HepG2 (cell line): ENCODE measurements at regions not wholly inside any gene's neighbourhood (a gene's known extent, or its start where the extent isn't known, plus 50 kb on each side); places are given as distances from the start of the nearest gene placed in this dataset.

Source experiments
- ATAC-seq: fragments of 200-7000 bp; cut with Tn5 transposase; 3 replicates; pipeline ENCODE4 v1.9.1; 2020; ENCODE audit warnings: mild to moderate bottlenecking, moderate library complexity
- BruUV-seq: library from RNA; stranded (reverse); fragments of 400-500 nt; replicated peaks from 2 replicates; lab custom pipeline; 2021; lab: Mats Ljungman, UMichigan
- CTCF ChIA-PET: fragments of 300-600 bp; formaldehyde crosslinking; extraction: SDS; loops from one replicate; lab custom pipeline; 2021; ENCODE audit warnings: low total read pairs, inconsistent platforms, low intra/inter-chr PET ratio; lab: Yijun Ruan, JAX
- POLR2A ChIA-PET: fragments of 350-600 bp; sonication (Branson Sonifier 250); formaldehyde crosslinking; loops from one replicate; lab custom pipeline; 2020; ENCODE audit warnings: antibody characterized with exemption, inconsistent platforms; lab: Yijun Ruan, JAX
- DNase-seq: peaks from one replicate; pipeline ENCODE4 v3.0.0-alpha.2; 2015; ENCODE audit warnings: low spot score
- FAIRE-seq: peaks from 3 replicates; lab custom pipeline; 2011; peaks lifted over from hg19 to GRCh38; lab: Jason Lieb, UNC
- H2AFZ ChIP-seq: one replicate; pipeline ENCODE4 v1.6.1; 2011; ENCODE audit warnings: low read length, inconsistent platforms
- H3K27ac ChIP-seq: fragments of 300-600 bp; 3 replicates; pipeline ENCODE4 v1.8.0; 2011; ENCODE audit warnings: mixed run types, mild to moderate bottlenecking, mixed read lengths, low read length, inconsistent platforms; ENCODE audit not compliant: insufficient read depth; ENCODE audit errors: extremely low read length
- H3K27me3 ChIP-seq, 2 experiments: fragments of 200-600 bp in 1 of 2; 2 replicates in 1 of 2; 3 replicates in 1 of 2; pipeline versions ENCODE4 v1.6.0 to v1.8.0; 2011; ENCODE audit warnings: low read length in 2 of 2, mild to moderate bottlenecking in 2 of 2, moderate library complexity in 2 of 2, inconsistent platforms in 1 of 2; ENCODE audit not compliant: insufficient read depth in 2 of 2, control insufficient read depth in 1 of 2
- H3K36me3 ChIP-seq, 2 experiments: fragments of 200-600 bp in 1 of 2; replicated peaks in 1 of 2; 2 replicates in 1 of 2; 3 replicates in 1 of 2; pipeline versions ENCODE4 v1.5.1 to v1.8.0; 2011; ENCODE audit warnings: low read length in 2 of 2, inconsistent platforms in 1 of 2; ENCODE audit not compliant: insufficient read depth in 2 of 2, control insufficient read depth in 1 of 2
- H3K4me1 ChIP-seq: 2 replicates; pipeline ENCODE4 v1.5.1; 2012; ENCODE audit warnings: low read length, inconsistent platforms; ENCODE audit not compliant: insufficient read depth
- H3K4me2 ChIP-seq: 2 replicates; pipeline ENCODE4 v1.6.0; 2011; ENCODE audit warnings: low read depth, low read length, inconsistent platforms
- H3K4me3 ChIP-seq, 3 experiments: fragments of 200-600 bp in 1 of 3; sonication (generic), shearing (Covaris generic) in 1 of 3; replicated peaks in 1 of 3; 2 replicates each; pipeline ENCODE4 v1.5.1; 2011 to 2016; ENCODE audit warnings: low read length in 3 of 3, inconsistent platforms in 2 of 3, low read depth in 2 of 3, mild to moderate bottlenecking in 2 of 3, control low read depth in 1 of 3, mixed read lengths in 1 of 3; ENCODE audit not compliant: insufficient read depth in 1 of 3
- H3K79me2 ChIP-seq: one replicate; pipeline ENCODE4 v1.6.1; 2011; ENCODE audit warnings: low read length, inconsistent platforms; ENCODE audit not compliant: insufficient read depth
- H3K9ac ChIP-seq: 2 replicates; pipeline ENCODE4 v1.6.0; 2011; ENCODE audit warnings: mild to moderate bottlenecking, low read depth, low read length, inconsistent platforms; ENCODE audit not compliant: insufficient read depth
- H3K9me3 ChIP-seq: 2 replicates; pipeline ENCODE4 v1.5.1; 2012; ENCODE audit warnings: mild to moderate bottlenecking, low read length
- H4K20me1 ChIP-seq: 2 replicates; pipeline ENCODE4 v1.6.0; 2011; ENCODE audit warnings: inconsistent platforms, mild to moderate bottlenecking, low read length, moderate library complexity; ENCODE audit not compliant: insufficient read depth
- CC2D1A ChIP-seq: sonication (generic); formaldehyde crosslinking; IDR thresholded peaks from 2 replicates; pipeline ENCODE4 v1.8.1; 2023; ENCODE audit warnings: mild to moderate bottlenecking, missing genetic modification reagents
- FOSL2 ChIP-seq: sonication (generic); formaldehyde crosslinking; IDR thresholded peaks from 2 replicates; pipeline ENCODE4 v1.4.0; 2020; ENCODE audit warnings: missing genetic modification reagents
- HNF4A ChIP-seq: sonication (generic); formaldehyde crosslinking; IDR thresholded peaks from 2 replicates; pipeline ENCODE4 v1.4.0; 2020; ENCODE audit warnings: missing genetic modification reagents
- MIXL1 ChIP-seq: IDR thresholded peaks from 2 replicates; pipeline ENCODE4 v1.6.1; 2016
- SCMH1 ChIP-seq: sonication (generic); formaldehyde crosslinking; IDR thresholded peaks from 2 replicates; pipeline ENCODE4 v1.9.0; 2021; ENCODE audit warnings: missing genetic modification reagents, mild to moderate bottlenecking, borderline replicate concordance
- STAG1 ChIP-seq: sonication (generic); formaldehyde crosslinking; IDR thresholded peaks from 2 replicates; pipeline ENCODE4 v1.4.0; 2020; ENCODE audit warnings: missing genetic modification reagents
- ZNF274 ChIP-seq: sonication (generic); formaldehyde crosslinking; IDR thresholded peaks from 2 replicates; pipeline ENCODE4 v1.5.1; 2020; ENCODE audit warnings: mild to moderate bottlenecking, missing genetic modification reagents
- ZSCAN25 ChIP-seq: sonication (generic); formaldehyde crosslinking; IDR thresholded peaks from 2 replicates; pipeline ENCODE4 v1.8.0; 2022; ENCODE audit warnings: mild to moderate bottlenecking, missing genetic modification reagents
- WGBS: methylation state at CpG from one replicate; pipeline ENCODE4 v1.1.6; 2017; ENCODE audit warnings: low lambda C conversion rate; 5-methylcytosine and 5-hydroxymethylcytosine counted together
- in situ Hi-C: cut with HindIII; loops from 2 replicates; pipeline ENCODE4 v1.10.0; 2017; ENCODE audit warnings: low pct_unique_long_range_greater_than_20kb; ENCODE audit not compliant: extremely low pct_ligation_motif_present
- intact Hi-C: fragments of 100-400 bp; cut with micrococcal nuclease; formaldehyde crosslinking; loops from one replicate; pipeline ENCODE4 v1.10.0; 2022; ENCODE audit not compliant: unreplicated experiment
- TF ChIP-seq, protein P1 (sequence below): sonication (generic); formaldehyde crosslinking; IDR thresholded peaks from 2 replicates; pipeline ENCODE4 v1.5.0; 2020; ENCODE audit warnings: mild to moderate bottlenecking, missing genetic modification reagents
- TF ChIP-seq, protein P2 (sequence below): sonication (generic); formaldehyde crosslinking; IDR thresholded peaks from 2 replicates; pipeline ENCODE4 v1.8.1; 2023; ENCODE audit warnings: mild to moderate bottlenecking, missing genetic modification reagents

DNA sequence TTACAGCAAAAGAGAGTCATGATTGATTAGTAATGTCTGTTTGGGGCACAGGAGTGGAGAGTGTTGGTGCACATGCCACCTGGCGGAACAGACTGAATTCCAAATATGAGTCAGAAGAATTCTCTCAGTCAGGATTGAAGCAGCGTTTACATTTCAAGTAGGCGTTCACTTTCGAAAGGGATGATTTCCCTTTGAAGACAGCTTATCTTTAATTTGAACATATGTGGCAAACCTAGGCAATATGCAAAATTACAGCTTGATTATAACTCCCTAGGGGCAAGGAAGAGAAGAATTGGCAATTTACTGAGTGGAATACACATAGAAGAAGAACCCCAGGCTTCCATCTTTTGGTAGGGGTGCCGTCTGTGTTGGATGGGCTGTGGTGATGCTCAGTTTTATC lies 235.8 kb downstream of the HAPSTR1 start:
- H3K4me1 ChIP-seq: no peaks in the 10 kb centered on the region
- H3K9ac ChIP-seq: no peak overlapping the region
- H3K27me3 ChIP-seq: peaks cover 1 to 34% of the 10 kb centered on the region in 2 experiments; a peak in 4 of 5 replicates
- H4K20me1 ChIP-seq: no peaks in the 10 kb centered on the region
- POLR2A ChIA-PET: no interaction called here
- H3K9me3 ChIP-seq: no peaks in the 10 kb centered on the region
- FAIRE-seq (no peak), DNase-seq (peak; percentile 38), ATAC-seq (no peak)
- H3K27ac ChIP-seq: no peak overlapping the region
- in situ Hi-C loops: no loop called here
- CTCF ChIA-PET: no interaction called here
- no peak overlapping the region for H3K4me3 ChIP-seq
- no peak overlapping the region for H3K4me2 ChIP-seq
- H2AFZ ChIP-seq: no peak overlapping the region
- TF ChIP-seq STAG1 (CRISPR knock-in tag): peak; percentile 23; the same call in 1 of the 2 replicates
- TF ChIP-seq FOSL2 (CRISPR knock-in tag): peak; percentile 28; the same call in 1 of the 2 replicates
- TF ChIP-seq CC2D1A (CRISPR knock-in tag): no peak
- intact Hi-C loops: no loop called here
- H3K79me2 ChIP-seq: no peaks in the 10 kb centered on the region
- WGBS: 29% methylated on average over 5 of the region's 5 CpGs
- no peaks in the 10 kb centered on the region for H3K36me3 ChIP-seq
- BruUV-seq: no TSS peak

DNA sequence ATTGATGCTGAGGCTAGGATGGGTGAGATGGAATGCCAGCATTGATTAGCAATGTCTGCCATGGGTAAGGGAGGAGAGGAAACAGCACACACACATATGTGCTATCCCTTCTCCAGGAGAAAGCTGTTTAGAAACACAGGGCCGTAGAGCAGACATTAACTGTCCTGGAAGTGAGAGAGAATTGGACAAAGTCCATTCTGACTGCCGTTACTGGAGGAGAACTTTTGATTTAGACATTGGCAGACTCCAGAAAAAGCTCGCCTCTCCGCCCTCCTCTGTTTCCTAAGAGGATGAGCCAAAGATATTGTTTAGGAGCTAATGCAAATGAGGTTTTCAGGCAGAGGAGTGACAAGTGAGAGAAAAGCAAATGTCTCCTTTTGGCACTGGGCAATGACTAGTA lies 237.0 kb downstream of the HAPSTR1 start:
- intact Hi-C loops (no loop called here), in situ Hi-C loops (no loop called here)
- Histone ChIP-seq H2AFZ (no peak overlapping the region), H3K79me2 (no peaks in the 10 kb centered on the region), H3K27me3 (peaks cover 1 to 34% of the 10 kb centered on the region in 2 experiments; a peak in 4 of 5 replicates), H3K4me1 (no peaks in the 10 kb centered on the region), H3K4me2 (no peak overlapping the region), H3K9ac (no peak overlapping the region), H3K4me3 (no peak overlapping the region), H3K27ac (no peak overlapping the region), H3K9me3 (no peaks in the 10 kb centered on the region), H4K20me1 (no peaks in the 10 kb centered on the region), H3K36me3 (no peaks in the 10 kb centered on the region)
- FAIRE-seq: no peak
- DNase-seq: no peak
- no TSS peak for BruUV-seq
- ATAC-seq: no peak
- WGBS: 23% methylated on average over 4 of the region's 4 CpGs
- ChIA-PET POLR2A (no interaction called here), CTCF (no interaction called here)
- TF ChIP-seq ZSCAN25 (no peak), SCMH1 (CRISPR knock-in tag) (no peak), ZNF274 (CRISPR knock-in tag) (no peak), MIXL1 (no peak), HNF4A (0 out of 2 replicates have a peak, but pooled peaks have one; percentile 7)
- TF ChIP-seq, protein P1, sequence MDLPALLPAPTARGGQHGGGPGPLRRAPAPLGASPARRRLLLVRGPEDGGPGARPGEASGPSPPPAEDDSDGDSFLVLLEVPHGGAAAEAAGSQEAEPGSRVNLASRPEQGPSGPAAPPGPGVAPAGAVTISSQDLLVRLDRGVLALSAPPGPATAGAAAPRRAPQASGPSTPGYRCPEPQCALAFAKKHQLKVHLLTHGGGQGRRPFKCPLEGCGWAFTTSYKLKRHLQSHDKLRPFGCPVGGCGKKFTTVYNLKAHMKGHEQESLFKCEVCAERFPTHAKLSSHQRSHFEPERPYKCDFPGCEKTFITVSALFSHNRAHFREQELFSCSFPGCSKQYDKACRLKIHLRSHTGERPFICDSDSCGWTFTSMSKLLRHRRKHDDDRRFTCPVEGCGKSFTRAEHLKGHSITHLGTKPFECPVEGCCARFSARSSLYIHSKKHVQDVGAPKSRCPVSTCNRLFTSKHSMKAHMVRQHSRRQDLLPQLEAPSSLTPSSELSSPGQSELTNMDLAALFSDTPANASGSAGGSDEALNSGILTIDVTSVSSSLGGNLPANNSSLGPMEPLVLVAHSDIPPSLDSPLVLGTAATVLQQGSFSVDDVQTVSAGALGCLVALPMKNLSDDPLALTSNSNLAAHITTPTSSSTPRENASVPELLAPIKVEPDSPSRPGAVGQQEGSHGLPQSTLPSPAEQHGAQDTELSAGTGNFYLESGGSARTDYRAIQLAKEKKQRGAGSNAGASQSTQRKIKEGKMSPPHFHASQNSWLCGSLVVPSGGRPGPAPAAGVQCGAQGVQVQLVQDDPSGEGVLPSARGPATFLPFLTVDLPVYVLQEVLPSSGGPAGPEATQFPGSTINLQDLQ (CRISPR knock-in tag): no peak
- TF ChIP-seq, protein P2, sequence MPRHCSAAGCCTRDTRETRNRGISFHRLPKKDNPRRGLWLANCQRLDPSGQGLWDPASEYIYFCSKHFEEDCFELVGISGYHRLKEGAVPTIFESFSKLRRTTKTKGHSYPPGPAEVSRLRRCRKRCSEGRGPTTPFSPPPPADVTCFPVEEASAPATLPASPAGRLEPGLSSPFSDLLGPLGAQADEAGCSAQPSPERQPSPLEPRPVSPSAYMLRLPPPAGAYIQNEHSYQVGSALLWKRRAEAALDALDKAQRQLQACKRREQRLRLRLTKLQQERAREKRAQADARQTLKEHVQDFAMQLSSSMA (CRISPR knock-in tag): no peak
- TF ChIP-seq, all 625 proteins: peak for 1
